CD4-positive, alpha-beta memory T cell (primary cell): ENCODE measurements at regions not wholly inside any gene's neighbourhood (a gene's known extent, or its start where the extent isn't known, plus 50 kb on each side); places are given as distances from the start of the nearest gene placed in this dataset.
A peak's percentile ranks its signal among the peaks of the same experiment; 100 is the strongest.

Experiments
- CTCF ChIA-PET: fragments of 350-600 bp; sonication (Branson Sonifier 250); formaldehyde crosslinking; loops from one replicate; lab custom pipeline; 2021; ENCODE audit warnings: inconsistent platforms; ENCODE audit not compliant: partially characterized antibody; lab: Charles Lee
- POLR2A ChIA-PET: fragments of 350-600 bp; sonication (Branson Sonifier 250); formaldehyde crosslinking; loops from one replicate; lab custom pipeline; 2021; ENCODE audit not compliant: partially characterized antibody; lab: Charles Lee
- DNase-seq, 5 donors: peaks; one replicate each; pipeline versions ENCODE4 v3.0.0 to v3.0.0-alpha.2; 2020 to 2022; ENCODE audit warnings: mixed read lengths in 1 of 5
- H3K27ac ChIP-seq: one replicate; pipeline ENCODE4 v1.7.0; 2013; ENCODE audit warnings: low read depth, low read length
- H3K27me3 ChIP-seq: 2 replicates; pipeline ENCODE4 v1.7.0; 2013; ENCODE audit warnings: mild to moderate bottlenecking, low read length, moderate library complexity; ENCODE audit not compliant: insufficient read depth
- H3K36me3 ChIP-seq: 2 replicates; pipeline ENCODE4 v1.7.0; 2013; ENCODE audit warnings: mild to moderate bottlenecking, low read length, moderate library complexity; ENCODE audit not compliant: insufficient read depth
- H3K4me1 ChIP-seq: 2 replicates; pipeline ENCODE4 v1.7.0; 2013; ENCODE audit warnings: mild to moderate bottlenecking, low read length, moderate library complexity; ENCODE audit not compliant: insufficient read depth
- H3K4me3 ChIP-seq, 2 donors: one replicate each; pipeline ENCODE4 v1.7.0; 2013; ENCODE audit warnings: low read length in 2 of 2, mild to moderate bottlenecking in 1 of 2
- H3K9me3 ChIP-seq, 2 donors: one replicate each; pipeline ENCODE4 v1.7.0; 2013; ENCODE audit warnings: low read length in 2 of 2, control low read depth in 1 of 2; ENCODE audit not compliant: control insufficient read depth in 1 of 2
- H3K27ac Mint-ChIP-seq, 7 donors: one replicate each; pipeline ENCODE4 v1.8.0; 2020 to 2021; ENCODE audit warnings: mixed read lengths in 7 of 7, mild to moderate bottlenecking in 6 of 7, inconsistent platforms in 3 of 7, moderate library complexity in 3 of 7
- H3K27me3 Mint-ChIP-seq, 2 donors: one replicate each; pipeline ENCODE4 v1.8.0; 2020 to 2021; ENCODE audit warnings: mixed read lengths in 2 of 2
- H3K36me3 Mint-ChIP-seq, 2 donors: one replicate each; pipeline ENCODE4 v1.8.0; 2020 to 2021; ENCODE audit warnings: mixed read lengths in 2 of 2, inconsistent platforms in 1 of 2, mild to moderate bottlenecking in 1 of 2
- H3K4me1 Mint-ChIP-seq, 4 donors: one replicate each; pipeline ENCODE4 v1.8.0; 2020 to 2021; ENCODE audit warnings: mixed read lengths in 4 of 4, mild to moderate bottlenecking in 1 of 4
- H3K4me3 Mint-ChIP-seq, 8 donors: one replicate each; pipeline ENCODE4 v1.8.0; 2020 to 2021; ENCODE audit warnings: mixed read lengths in 8 of 8, mild to moderate bottlenecking in 7 of 8, moderate library complexity in 6 of 8, inconsistent platforms in 3 of 8
- H3K9me3 Mint-ChIP-seq, 8 donors: one replicate each; pipeline ENCODE4 v1.8.0; 2020 to 2021; ENCODE audit warnings: mixed read lengths in 8 of 8, mild to moderate bottlenecking in 5 of 8, inconsistent platforms in 3 of 8, moderate library complexity in 1 of 8
- intact Hi-C: fragments of 100-400 bp; cut with micrococcal nuclease; formaldehyde crosslinking; loops from one replicate; pipeline ENCODE4 v1.15.1; 2023

DNA sequence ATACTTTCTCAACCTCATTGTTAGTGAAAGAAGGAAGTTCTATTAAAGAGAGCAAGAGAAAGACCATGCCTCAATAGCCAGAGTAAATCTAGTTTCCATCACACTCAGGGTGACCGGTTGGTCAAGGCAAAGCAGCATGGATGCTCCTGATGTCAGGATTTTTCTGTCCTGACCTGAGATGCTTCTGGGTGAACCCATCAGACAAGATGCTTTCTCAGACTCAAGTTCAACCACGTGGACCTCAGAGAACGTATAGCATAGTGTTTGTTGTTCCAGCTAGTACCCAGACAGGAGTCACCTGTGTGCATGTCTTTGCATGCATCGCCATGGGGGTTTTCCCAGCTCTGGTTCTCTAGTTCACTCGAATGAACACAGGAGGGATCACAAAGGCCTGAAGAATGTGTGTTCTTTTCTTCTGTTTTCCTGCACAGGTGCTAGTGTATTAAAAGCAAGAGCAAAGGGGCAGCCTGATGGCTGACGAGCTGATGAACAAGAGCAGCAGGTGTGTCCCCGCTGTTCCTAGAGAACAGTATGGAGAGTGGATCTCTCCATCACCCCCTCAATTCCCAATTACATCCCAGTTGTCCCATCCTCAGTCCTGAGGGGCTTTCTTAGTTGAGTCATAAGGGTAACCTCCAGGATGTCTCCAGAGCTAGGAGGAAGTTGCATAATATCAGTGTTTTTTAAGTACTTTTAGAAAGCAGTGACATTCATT lies 110.5 kb upstream of the ENPP6 start:
- H3K27ac ChIP-seq, result no peak overlapping the region
- H3K4me1 Mint-ChIP-seq, result peaks cover 0 to 10% (median 7%) of the 10 kb centered on the region in 4 donors
- no peaks in the 10 kb centered on the region for H3K9me3 ChIP-seq
- no peak overlapping the region for H3K4me3 Mint-ChIP-seq
- intact Hi-C loops, result no loop called here
- ChIA-PET POLR2A (no interaction called here), CTCF (no interaction called here)
- no peaks in the 10 kb centered on the region for H3K27me3 ChIP-seq
- no peaks in the 10 kb centered on the region for H3K9me3 Mint-ChIP-seq
- no peak overlapping the region for H3K27ac Mint-ChIP-seq
- H3K4me1 ChIP-seq, result no peaks in the 10 kb centered on the region
- DNase-seq, result no peak
- no peaks in the 10 kb centered on the region for H3K36me3 Mint-ChIP-seq
- no peaks in the 10 kb centered on the region for H3K36me3 ChIP-seq
- H3K4me3 ChIP-seq, result no peak overlapping the region
- no peaks in the 10 kb centered on the region for H3K27me3 Mint-ChIP-seq

DNA sequence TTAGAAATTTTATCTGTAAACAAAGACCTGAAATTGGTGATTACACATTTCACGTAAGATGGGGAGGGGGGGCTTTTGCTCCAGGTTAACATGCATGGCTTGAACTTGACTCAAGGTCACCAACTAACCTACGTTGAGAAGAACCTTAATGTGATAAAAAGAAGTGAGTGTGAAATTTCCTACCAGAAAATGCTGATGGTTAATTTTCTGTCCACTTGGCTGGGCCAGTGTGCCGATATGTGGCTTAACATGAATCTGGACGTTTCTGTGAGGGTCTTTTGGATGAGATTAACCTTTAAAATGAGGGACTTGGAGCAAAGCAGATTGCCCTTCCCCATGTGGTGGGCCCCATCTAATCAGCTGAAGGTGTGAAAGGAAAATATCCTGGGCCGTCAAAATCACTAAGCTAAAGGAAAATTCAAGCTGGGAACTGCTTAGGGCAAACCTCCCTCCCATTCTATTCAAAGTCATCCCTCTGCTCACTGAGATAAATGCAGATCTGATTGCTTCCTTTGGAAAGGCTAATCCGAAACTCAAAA lies 107.3 kb upstream of the ENPP6 start:
- CTCF ChIA-PET, result no interaction called here
- no peak overlapping the region for H3K27ac ChIP-seq
- Mint-ChIP-seq H3K4me3 (no peak overlapping the region), H3K36me3 (no peaks in the 10 kb centered on the region), H3K27ac (no peak overlapping the region), H3K9me3 (no peaks in the 10 kb centered on the region), H3K27me3 (peaks cover 0 to 1% of the 10 kb centered on the region in 2 donors), H3K4me1 (peaks cover 0 to 10% (median 7%) of the 10 kb centered on the region in 4 donors)
- no peaks in the 10 kb centered on the region for H3K4me1 ChIP-seq
- POLR2A ChIA-PET, result no interaction called here
- H3K9me3 ChIP-seq, result no peaks in the 10 kb centered on the region
- no peak for DNase-seq
- H3K4me3 ChIP-seq, result no peak overlapping the region
- H3K27me3 ChIP-seq, result no peaks in the 10 kb centered on the region
- no peaks in the 10 kb centered on the region for H3K36me3 ChIP-seq
- intact Hi-C loops, result no loop called here

DNA sequence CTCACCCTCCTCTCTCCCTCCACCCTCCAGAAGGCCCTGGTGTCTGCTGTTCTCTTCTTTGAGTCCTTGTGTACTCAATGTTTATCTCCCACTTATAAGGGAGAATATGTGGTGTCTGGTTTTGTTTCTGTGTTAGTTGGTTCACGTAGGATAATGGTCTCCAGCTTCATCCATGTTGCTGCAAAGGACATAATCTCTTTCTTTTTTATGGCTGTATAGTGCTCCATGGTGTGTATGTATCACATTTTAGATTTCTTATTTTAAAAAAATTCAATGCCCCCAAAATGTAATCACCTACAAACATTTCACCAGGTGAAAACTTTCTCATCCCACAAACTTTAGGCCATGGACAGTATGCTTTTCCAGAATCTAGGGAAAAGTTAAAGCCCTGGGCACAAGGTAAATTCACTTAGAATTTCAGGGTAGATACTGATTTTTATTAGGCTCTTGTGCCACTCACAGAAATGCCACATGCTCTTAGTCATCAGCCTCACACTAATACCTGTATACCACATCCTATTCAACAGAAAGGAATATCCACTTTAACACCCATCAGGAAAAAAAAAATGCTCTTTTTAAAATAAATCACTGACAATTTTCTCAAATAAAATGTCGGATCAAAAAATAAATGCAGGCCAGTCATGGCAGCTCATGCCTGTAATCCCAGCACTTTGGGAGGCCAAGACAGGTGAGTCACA lies 104.8 kb upstream of the ENPP6 start:
- Histone ChIP-seq H3K4me3 (no peak overlapping the region), H3K36me3 (no peaks in the 10 kb centered on the region), H3K9me3 (no peaks in the 10 kb centered on the region), H3K4me1 (no peaks in the 10 kb centered on the region), H3K27ac (no peak overlapping the region), H3K27me3 (no peaks in the 10 kb centered on the region)
- H3K9me3 Mint-ChIP-seq, result no peaks in the 10 kb centered on the region
- peaks cover 0 to 1% of the 10 kb centered on the region in 2 donors for H3K27me3 Mint-ChIP-seq
- H3K4me3 Mint-ChIP-seq, result no peak overlapping the region
- intact Hi-C loops, result no loop called here
- ChIA-PET CTCF (no interaction called here), POLR2A (no interaction called here)
- no peaks in the 10 kb centered on the region for H3K36me3 Mint-ChIP-seq
- no peak overlapping the region for H3K27ac Mint-ChIP-seq
- peaks cover 0 to 2% (median under 1%) of the 10 kb centered on the region in 4 donors for H3K4me1 Mint-ChIP-seq
- DNase-seq, result no peak

DNA sequence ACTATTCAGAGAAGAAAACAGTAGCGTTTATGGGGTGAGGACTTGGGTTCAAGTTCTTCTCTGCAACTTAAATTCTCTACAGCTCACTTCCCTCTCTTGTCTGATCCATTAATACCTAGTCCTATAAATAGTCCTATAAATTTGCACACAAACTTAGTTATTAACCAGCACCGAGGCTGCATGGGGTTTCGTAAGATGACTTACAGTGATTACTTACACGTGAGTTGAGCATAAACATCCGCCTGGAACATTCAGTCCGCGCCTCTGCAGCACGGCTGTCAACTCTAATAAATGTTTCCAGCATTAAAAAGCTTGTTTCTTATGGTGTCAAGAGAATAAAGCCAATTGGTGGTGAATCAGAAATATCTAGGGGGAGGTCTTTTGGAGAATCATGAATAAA lies 103.0 kb upstream of the ENPP6 start:
- Mint-ChIP-seq H3K4me3 (no peak overlapping the region), H3K27ac (no peak overlapping the region), H3K27me3 (peaks cover 0 to 1% of the 10 kb centered on the region in 2 donors), H3K9me3 (no peaks in the 10 kb centered on the region), H3K36me3 (no peaks in the 10 kb centered on the region), H3K4me1 (peaks cover 0 to 2% (median 0%) of the 10 kb centered on the region in 4 donors)
- no peaks in the 10 kb centered on the region for H3K36me3 ChIP-seq
- H3K27me3 ChIP-seq, result no peaks in the 10 kb centered on the region
- no peaks in the 10 kb centered on the region for H3K4me1 ChIP-seq
- no peak for DNase-seq
- intact Hi-C loops, result no loop called here
- no peaks in the 10 kb centered on the region for H3K9me3 ChIP-seq
- H3K27ac ChIP-seq, result no peak overlapping the region
- CTCF ChIA-PET, result no interaction called here
- POLR2A ChIA-PET, result no interaction called here
- H3K4me3 ChIP-seq, result no peak overlapping the region

- no peaks in the 10 kb centered on the region for H3K9me3 Mint-ChIP-seq
- intact Hi-C loops, result no loop called here
- H3K4me3 Mint-ChIP-seq, result no peak overlapping the region
- Histone ChIP-seq H3K27ac (no peak overlapping the region), H3K27me3 (no peaks in the 10 kb centered on the region), H3K9me3 (no peaks in the 10 kb centered on the region), H3K36me3 (no peaks in the 10 kb centered on the region), H3K4me3 (no peak overlapping the region), H3K4me1 (no peaks in the 10 kb centered on the region)
- H3K4me1 Mint-ChIP-seq, result peaks cover 0 to 2% (median 0%) of the 10 kb centered on the region in 4 donors
- no peak for DNase-seq
- peaks cover 0 to 1% of the 10 kb centered on the region in 2 donors for H3K27me3 Mint-ChIP-seq
- H3K36me3 Mint-ChIP-seq, result no peaks in the 10 kb centered on the region
- peak overlapping the region in 1 of 7 donors; percentile 35 for H3K27ac Mint-ChIP-seq
- ChIA-PET CTCF (no interaction called here), POLR2A (no interaction called here)
Measured at GRCh38 chr4:184318852-184319251, 101.2 kb upstream of the ENPP6 start.

- Histone ChIP-seq H3K36me3 (no peaks in the 10 kb centered on the region), H3K4me3 (no peak overlapping the region), H3K4me1 (no peaks in the 10 kb centered on the region), H3K9me3 (no peaks in the 10 kb centered on the region), H3K27me3 (no peaks in the 10 kb centered on the region), H3K27ac (no peak overlapping the region)
- no peak for DNase-seq
- POLR2A ChIA-PET, result no interaction called here
- Mint-ChIP-seq H3K4me3 (no peak overlapping the region), H3K4me1 (peaks cover 0 to 4% (median 0%) of the 10 kb centered on the region in 4 donors), H3K9me3 (no peaks in the 10 kb centered on the region), H3K27me3 (peaks cover 0 to 1% of the 10 kb centered on the region in 2 donors), H3K27ac (no peak overlapping the region), H3K36me3 (no peaks in the 10 kb centered on the region)
- intact Hi-C loops, result no loop called here
- CTCF ChIA-PET, result no interaction called here
Measured at GRCh38 chr4:184317234-184317918, 99.7 kb upstream of the ENPP6 start.

- no peak overlapping the region for H3K27ac Mint-ChIP-seq
- H3K4me1 Mint-ChIP-seq, result peaks cover 0 to 4% (median 0%) of the 10 kb centered on the region in 4 donors
- POLR2A ChIA-PET, result no interaction called here
Measured at GRCh38 chr4:184316821-184317220, 99.1 kb upstream of the ENPP6 start.

More at GRCh38 chr4:184316821-184317220, 99.1 kb upstream of the ENPP6 start:
- Mint-ChIP-seq H3K36me3 (no peaks in the 10 kb centered on the region), H3K4me3 (no peak overlapping the region), H3K9me3 (no peaks in the 10 kb centered on the region), H3K27me3 (no peaks in the 10 kb centered on the region)
- Histone ChIP-seq H3K4me3 (no peak overlapping the region), H3K27ac (no peak overlapping the region), H3K9me3 (no peaks in the 10 kb centered on the region), H3K36me3 (no peaks in the 10 kb centered on the region), H3K4me1 (no peaks in the 10 kb centered on the region), H3K27me3 (no peaks in the 10 kb centered on the region)
- CTCF ChIA-PET, result no interaction called here
- DNase-seq, result no peak
- intact Hi-C loops, result no loop called here
